ENCODE measurements at regions not wholly inside any gene's neighbourhood (a gene's known extent, or its start where the extent isn't known, plus 50 kb on each side); places are given as distances from the start of the nearest gene placed in this dataset.

DNA sequence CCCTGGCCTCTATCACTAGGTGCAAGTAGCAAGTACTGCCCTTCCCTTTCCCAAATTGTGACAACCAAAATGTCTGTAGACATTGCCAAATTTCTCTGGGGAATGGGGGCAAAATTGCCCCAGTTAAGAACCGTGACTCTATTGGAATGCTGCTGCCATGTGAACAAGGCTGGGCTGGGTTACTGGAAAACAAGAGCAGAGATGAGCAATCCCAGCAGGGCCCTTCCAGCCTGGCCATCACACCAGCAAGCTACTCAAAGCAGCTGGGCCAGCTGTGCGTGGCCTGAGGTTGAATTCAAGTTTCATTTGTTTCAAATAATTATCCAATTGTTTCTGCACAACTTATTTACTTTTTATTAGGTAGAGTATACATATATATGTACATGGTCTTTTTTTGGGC is 103.4 kb upstream of the PKP2 start:
- no peak overlapping the region for H2AFZ ChIP-seq (ENCODE audit: low read depth, low read length, poor library complexity, severe bottlenecking)
- H3K79me2 ChIP-seq (ENCODE audit: insufficient read depth, low read length) = no peaks in the 10 kb centered on the region
- H4K20me1 ChIP-seq (ENCODE audit: insufficient read depth) = no peaks in the 10 kb centered on the region
- H3K9me2 ChIP-seq (ENCODE audit: insufficient read depth) = no peaks in the 10 kb centered on the region
- BruUV-seq (replicated peaks) = no TSS peak
- intact Hi-C loops (cut with micrococcal nuclease) = loop anchor here (5.0 kb wide), 1 partner anchor 42 kb away; no protein-coding TSS in a partner anchor
- TF ChIP-seq ZFX (IDR thresholded peaks at IDR 0.05) = no peak
- no peak for TF ChIP-seq MAX (IDR thresholded peaks at IDR 0.05)
- no peak for TF ChIP-seq JUND (IDR thresholded peaks at IDR 0.05)
- TF ChIP-seq ZNF274 (IDR thresholded peaks at IDR 0.05; ENCODE audit: low read depth, low read length) = no peak
- no peak for TF ChIP-seq EGR1 (IDR thresholded peaks at IDR 0.05; ENCODE audit: low read depth)
- no peak for TF ChIP-seq EZH2 (IDR thresholded peaks at IDR 0.05)
- no peak for TF ChIP-seq POLR2A (IDR thresholded peaks at IDR 0.05; ENCODE audit: borderline replicate concordance, extremely low read depth, insufficient read depth, insufficient read length)
- TF ChIP-seq SP1 (IDR thresholded peaks at IDR 0.05; ENCODE audit: low read depth) = no peak
- TF ChIP-seq, protein P1, sequence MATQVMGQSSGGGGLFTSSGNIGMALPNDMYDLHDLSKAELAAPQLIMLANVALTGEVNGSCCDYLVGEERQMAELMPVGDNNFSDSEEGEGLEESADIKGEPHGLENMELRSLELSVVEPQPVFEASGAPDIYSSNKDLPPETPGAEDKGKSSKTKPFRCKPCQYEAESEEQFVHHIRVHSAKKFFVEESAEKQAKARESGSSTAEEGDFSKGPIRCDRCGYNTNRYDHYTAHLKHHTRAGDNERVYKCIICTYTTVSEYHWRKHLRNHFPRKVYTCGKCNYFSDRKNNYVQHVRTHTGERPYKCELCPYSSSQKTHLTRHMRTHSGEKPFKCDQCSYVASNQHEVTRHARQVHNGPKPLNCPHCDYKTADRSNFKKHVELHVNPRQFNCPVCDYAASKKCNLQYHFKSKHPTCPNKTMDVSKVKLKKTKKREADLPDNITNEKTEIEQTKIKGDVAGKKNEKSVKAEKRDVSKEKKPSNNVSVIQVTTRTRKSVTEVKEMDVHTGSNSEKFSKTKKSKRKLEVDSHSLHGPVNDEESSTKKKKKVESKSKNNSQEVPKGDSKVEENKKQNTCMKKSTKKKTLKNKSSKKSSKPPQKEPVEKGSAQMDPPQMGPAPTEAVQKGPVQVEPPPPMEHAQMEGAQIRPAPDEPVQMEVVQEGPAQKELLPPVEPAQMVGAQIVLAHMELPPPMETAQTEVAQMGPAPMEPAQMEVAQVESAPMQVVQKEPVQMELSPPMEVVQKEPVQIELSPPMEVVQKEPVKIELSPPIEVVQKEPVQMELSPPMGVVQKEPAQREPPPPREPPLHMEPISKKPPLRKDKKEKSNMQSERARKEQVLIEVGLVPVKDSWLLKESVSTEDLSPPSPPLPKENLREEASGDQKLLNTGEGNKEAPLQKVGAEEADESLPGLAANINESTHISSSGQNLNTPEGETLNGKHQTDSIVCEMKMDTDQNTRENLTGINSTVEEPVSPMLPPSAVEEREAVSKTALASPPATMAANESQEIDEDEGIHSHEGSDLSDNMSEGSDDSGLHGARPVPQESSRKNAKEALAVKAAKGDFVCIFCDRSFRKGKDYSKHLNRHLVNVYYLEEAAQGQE (IDR thresholded peaks at IDR 0.05; ENCODE audit: low read depth) = no peak
- no peak for TF ChIP-seq ZBTB33 (IDR thresholded peaks at IDR 0.05; ENCODE audit: extremely low read depth, insufficient replicate concordance, low read length)
- H3K27ac ChIP-seq (ENCODE audit: low read depth, low read length) = no peak overlapping the region
- H3K27me3 ChIP-seq (ENCODE audit: insufficient read depth, low read length) = no peaks in the 10 kb centered on the region
- H3K4me1 ChIP-seq (ENCODE audit: control insufficient read depth in 1 of 2, insufficient read depth in 2 of 2, low read length in 2 of 2) = no peaks in the 10 kb centered on the region
- ChIA-PET POLR2A (no interaction called here), CTCF (no interaction called here), RAD21 (ENCODE audit: low non-redundant PET in 1 of 2, low total read pairs in 2 of 2, uncharacterized antibody in 2 of 2, unreplicated experiment in 2 of 2) (no interaction called here)
- H3K4me2 ChIP-seq (ENCODE audit: low read length) = no peak overlapping the region
- H3K36me3 ChIP-seq (ENCODE audit: control insufficient read depth in 1 of 2, insufficient read depth in 2 of 2, low read length in 2 of 2) = no peaks in the 10 kb centered on the region
- H3K9me3 ChIP-seq (ENCODE audit: control insufficient read depth in 1 of 2, insufficient read depth in 1 of 2, low read depth in 1 of 2, low read length in 2 of 2) = no peaks in the 10 kb centered on the region
- H3K9ac ChIP-seq (ENCODE audit: low read length) = no peak overlapping the region
- no peak for ATAC-seq
- no peak for DNase-seq (ENCODE audit: low read depth, low spot score)
- no peak overlapping the region for H3K4me3 ChIP-seq (replicated peaks in 1 of 2; ENCODE audit: low read depth in 1 of 2, low read length in 2 of 2)
